Liver (tissue), 3 donors: ENCODE measurements at regions not wholly inside any gene's neighbourhood (a gene's known extent, or its start where the extent isn't known, plus 50 kb on each side); places are given as distances from the start of the nearest gene placed in this dataset.

Experiments used
- EGR1 ChIP-seq, 2 donors: IDR thresholded peaks; 2 replicates each; pipeline ENCODE4 v1.6.1; 2016 to 2018; ENCODE audit warnings: antibody characterized with exemption in 2 of 2, low read depth in 2 of 2
- JUND ChIP-seq, 2 donors: IDR thresholded peaks; 2 replicates each; pipeline ENCODE4 v1.6.1; 2016; ENCODE audit warnings: antibody characterized with exemption in 2 of 2
- NR2F2 ChIP-seq: IDR thresholded peaks from 2 replicates; pipeline ENCODE4 v1.6.1; 2016; ENCODE audit warnings: antibody characterized with exemption
- RAD21 ChIP-seq, 2 donors: IDR thresholded peaks; 2 replicates each; pipeline ENCODE4 v1.6.1; 2016; ENCODE audit warnings: antibody characterized with exemption in 2 of 2, mild to moderate bottlenecking in 2 of 2
- TAF1 ChIP-seq: conservative IDR thresholded peaks from 2 replicates; pipeline ENCODE4 v1.6.1; 2016; ENCODE audit warnings: antibody characterized with exemption, mild to moderate bottlenecking
- YY1 ChIP-seq: IDR thresholded peaks from 2 replicates; pipeline ENCODE4 v1.6.1; 2016; ENCODE audit warnings: antibody characterized with exemption, mild to moderate bottlenecking
- TF ChIP-seq, protein P1 (sequence below): fragments of 150-350 bp; IDR thresholded peaks from 2 replicates; pipeline ENCODE4 v1.5.1; 2017; ENCODE audit warnings: improper control_type of control experiment, low read depth, low read length; ENCODE audit not compliant: missing input control
- TF ChIP-seq, protein P2 (sequence below): IDR thresholded peaks from 2 replicates; pipeline ENCODE4 v1.6.1; 2016; ENCODE audit warnings: antibody characterized with exemption
- TF ChIP-seq, protein P3 (sequence below): IDR thresholded peaks from 2 replicates; pipeline ENCODE4 v1.6.1; 2016; ENCODE audit warnings: antibody characterized with exemption
- TF ChIP-seq, protein P4 (sequence below): IDR thresholded peaks from 2 replicates; pipeline ENCODE4 v1.6.1; 2016; ENCODE audit warnings: antibody characterized with exemption, mild to moderate bottlenecking
- TF ChIP-seq, protein P5 (sequence below): IDR thresholded peaks from 2 replicates; pipeline ENCODE4 v1.6.1; 2016; ENCODE audit warnings: antibody characterized with exemption
- donor health status: healthy.
- donor health status: healthy.

DNA sequence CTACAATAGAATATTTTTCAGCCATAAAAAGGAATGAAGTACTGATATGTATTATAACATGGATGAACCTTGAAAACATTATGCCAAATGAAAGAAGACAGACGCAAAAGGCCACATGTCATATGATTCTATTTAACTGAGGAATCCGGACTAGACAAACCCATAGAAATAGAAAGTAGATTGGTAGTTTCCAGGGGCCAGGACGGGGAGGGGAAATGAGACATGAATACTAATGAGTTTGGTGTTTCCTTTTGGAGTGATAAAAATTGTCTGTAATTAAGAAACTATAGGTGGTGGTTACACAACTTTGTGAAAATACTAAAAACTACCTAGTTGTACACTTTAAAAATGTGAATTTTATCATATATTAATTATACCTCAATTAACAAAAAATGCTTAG, 247.6 kb downstream of the BCAT1 start:
- TF ChIP-seq, protein P1, sequence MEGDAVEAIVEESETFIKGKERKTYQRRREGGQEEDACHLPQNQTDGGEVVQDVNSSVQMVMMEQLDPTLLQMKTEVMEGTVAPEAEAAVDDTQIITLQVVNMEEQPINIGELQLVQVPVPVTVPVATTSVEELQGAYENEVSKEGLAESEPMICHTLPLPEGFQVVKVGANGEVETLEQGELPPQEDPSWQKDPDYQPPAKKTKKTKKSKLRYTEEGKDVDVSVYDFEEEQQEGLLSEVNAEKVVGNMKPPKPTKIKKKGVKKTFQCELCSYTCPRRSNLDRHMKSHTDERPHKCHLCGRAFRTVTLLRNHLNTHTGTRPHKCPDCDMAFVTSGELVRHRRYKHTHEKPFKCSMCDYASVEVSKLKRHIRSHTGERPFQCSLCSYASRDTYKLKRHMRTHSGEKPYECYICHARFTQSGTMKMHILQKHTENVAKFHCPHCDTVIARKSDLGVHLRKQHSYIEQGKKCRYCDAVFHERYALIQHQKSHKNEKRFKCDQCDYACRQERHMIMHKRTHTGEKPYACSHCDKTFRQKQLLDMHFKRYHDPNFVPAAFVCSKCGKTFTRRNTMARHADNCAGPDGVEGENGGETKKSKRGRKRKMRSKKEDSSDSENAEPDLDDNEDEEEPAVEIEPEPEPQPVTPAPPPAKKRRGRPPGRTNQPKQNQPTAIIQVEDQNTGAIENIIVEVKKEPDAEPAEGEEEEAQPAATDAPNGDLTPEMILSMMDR, result no peak
- TF ChIP-seq, protein P2, sequence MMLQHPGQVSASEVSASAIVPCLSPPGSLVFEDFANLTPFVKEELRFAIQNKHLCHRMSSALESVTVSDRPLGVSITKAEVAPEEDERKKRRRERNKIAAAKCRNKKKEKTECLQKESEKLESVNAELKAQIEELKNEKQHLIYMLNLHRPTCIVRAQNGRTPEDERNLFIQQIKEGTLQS, result no peak
- no peak for TF ChIP-seq TAF1
- TF ChIP-seq, protein P3, sequence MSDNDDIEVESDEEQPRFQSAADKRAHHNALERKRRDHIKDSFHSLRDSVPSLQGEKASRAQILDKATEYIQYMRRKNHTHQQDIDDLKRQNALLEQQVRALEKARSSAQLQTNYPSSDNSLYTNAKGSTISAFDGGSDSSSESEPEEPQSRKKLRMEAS, result no peak
- no peak for TF ChIP-seq YY1
- TF ChIP-seq, protein P4, sequence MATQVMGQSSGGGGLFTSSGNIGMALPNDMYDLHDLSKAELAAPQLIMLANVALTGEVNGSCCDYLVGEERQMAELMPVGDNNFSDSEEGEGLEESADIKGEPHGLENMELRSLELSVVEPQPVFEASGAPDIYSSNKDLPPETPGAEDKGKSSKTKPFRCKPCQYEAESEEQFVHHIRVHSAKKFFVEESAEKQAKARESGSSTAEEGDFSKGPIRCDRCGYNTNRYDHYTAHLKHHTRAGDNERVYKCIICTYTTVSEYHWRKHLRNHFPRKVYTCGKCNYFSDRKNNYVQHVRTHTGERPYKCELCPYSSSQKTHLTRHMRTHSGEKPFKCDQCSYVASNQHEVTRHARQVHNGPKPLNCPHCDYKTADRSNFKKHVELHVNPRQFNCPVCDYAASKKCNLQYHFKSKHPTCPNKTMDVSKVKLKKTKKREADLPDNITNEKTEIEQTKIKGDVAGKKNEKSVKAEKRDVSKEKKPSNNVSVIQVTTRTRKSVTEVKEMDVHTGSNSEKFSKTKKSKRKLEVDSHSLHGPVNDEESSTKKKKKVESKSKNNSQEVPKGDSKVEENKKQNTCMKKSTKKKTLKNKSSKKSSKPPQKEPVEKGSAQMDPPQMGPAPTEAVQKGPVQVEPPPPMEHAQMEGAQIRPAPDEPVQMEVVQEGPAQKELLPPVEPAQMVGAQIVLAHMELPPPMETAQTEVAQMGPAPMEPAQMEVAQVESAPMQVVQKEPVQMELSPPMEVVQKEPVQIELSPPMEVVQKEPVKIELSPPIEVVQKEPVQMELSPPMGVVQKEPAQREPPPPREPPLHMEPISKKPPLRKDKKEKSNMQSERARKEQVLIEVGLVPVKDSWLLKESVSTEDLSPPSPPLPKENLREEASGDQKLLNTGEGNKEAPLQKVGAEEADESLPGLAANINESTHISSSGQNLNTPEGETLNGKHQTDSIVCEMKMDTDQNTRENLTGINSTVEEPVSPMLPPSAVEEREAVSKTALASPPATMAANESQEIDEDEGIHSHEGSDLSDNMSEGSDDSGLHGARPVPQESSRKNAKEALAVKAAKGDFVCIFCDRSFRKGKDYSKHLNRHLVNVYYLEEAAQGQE, result no peak
- TF ChIP-seq NR2F2, result no peak
- TF ChIP-seq RAD21 (IDR thresholded peaks at IDR 0.05), result no peak
- no peak for TF ChIP-seq EGR1 (IDR thresholded peaks at IDR 0.05; ENCODE audit: low read depth in 2 of 2)
- TF ChIP-seq JUND (IDR thresholded peaks at IDR 0.05), result no peak
- TF ChIP-seq, protein P5, sequence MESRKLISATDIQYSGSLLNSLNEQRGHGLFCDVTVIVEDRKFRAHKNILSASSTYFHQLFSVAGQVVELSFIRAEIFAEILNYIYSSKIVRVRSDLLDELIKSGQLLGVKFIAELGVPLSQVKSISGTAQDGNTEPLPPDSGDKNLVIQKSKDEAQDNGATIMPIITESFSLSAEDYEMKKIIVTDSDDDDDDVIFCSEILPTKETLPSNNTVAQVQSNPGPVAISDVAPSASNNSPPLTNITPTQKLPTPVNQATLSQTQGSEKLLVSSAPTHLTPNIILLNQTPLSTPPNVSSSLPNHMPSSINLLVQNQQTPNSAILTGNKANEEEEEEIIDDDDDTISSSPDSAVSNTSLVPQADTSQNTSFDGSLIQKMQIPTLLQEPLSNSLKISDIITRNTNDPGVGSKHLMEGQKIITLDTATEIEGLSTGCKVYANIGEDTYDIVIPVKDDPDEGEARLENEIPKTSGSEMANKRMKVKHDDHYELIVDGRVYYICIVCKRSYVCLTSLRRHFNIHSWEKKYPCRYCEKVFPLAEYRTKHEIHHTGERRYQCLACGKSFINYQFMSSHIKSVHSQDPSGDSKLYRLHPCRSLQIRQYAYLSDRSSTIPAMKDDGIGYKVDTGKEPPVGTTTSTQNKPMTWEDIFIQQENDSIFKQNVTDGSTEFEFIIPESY, result no peak
